Left ventricle myocardium inferior (tissue), 1 donor: ENCODE measurements at regions not wholly inside any gene's neighbourhood (a gene's known extent, or its start where the extent isn't known, plus 50 kb on each side); places are given as distances from the start of the nearest gene placed in this dataset.

Experiments used
- DNase-seq: peaks from one replicate; pipeline ENCODE4 v3.0.0-alpha.2; 2020
- H3K27ac ChIP-seq: fragments of 200-600 bp; replicated peaks from 2 replicates; pipeline ENCODE4 v1.8.0; 2021
- H3K27me3 ChIP-seq: fragments of 200-600 bp; 2 replicates; pipeline ENCODE4 v1.8.0; 2021; ENCODE audit warnings: low read depth
- H3K36me3 ChIP-seq: fragments of 200-600 bp; 2 replicates; pipeline ENCODE4 v1.8.0; 2021
- H3K4me1 ChIP-seq: fragments of 200-600 bp; 2 replicates; pipeline ENCODE4 v1.8.0; 2021
- H3K4me3 ChIP-seq: fragments of 200-600 bp; 2 replicates; pipeline ENCODE4 v1.8.0; 2021; ENCODE audit warnings: mild to moderate bottlenecking, moderate library complexity
- H3K9me3 ChIP-seq: fragments of 200-600 bp; replicated peaks from 2 replicates; pipeline ENCODE4 v1.8.0; 2021
- CTCF ChIP-seq: fragments of 200-600 bp; IDR thresholded peaks from 2 replicates; pipeline ENCODE4 v1.8.0; 2021; ENCODE audit warnings: antibody characterized with exemption, mild to moderate bottlenecking, borderline replicate concordance
- intact Hi-C: fragments of 100-400 bp; cut with micrococcal nuclease; formaldehyde crosslinking; loops from one replicate; pipeline ENCODE4 v1.11.0; 2022
- donor health status: DM: no; HTN: yes; CAD: no; lungs with severe emphysema.

GRCh38 chr4:14083150-14083549 is 455.6 kb upstream of the BOD1L1 start:
- Histone ChIP-seq H3K4me3 (no peak overlapping the region), H3K4me1 (peaks cover 5% of the 10 kb centered on the region), H3K36me3 (no peaks in the 10 kb centered on the region), H3K27ac (no peak overlapping the region), H3K27me3 (no peaks in the 10 kb centered on the region), H3K9me3 (no peaks in the 10 kb centered on the region)
- intact Hi-C loops = no loop called here
- DNase-seq = no peak
- no peak for TF ChIP-seq CTCF

DNA sequence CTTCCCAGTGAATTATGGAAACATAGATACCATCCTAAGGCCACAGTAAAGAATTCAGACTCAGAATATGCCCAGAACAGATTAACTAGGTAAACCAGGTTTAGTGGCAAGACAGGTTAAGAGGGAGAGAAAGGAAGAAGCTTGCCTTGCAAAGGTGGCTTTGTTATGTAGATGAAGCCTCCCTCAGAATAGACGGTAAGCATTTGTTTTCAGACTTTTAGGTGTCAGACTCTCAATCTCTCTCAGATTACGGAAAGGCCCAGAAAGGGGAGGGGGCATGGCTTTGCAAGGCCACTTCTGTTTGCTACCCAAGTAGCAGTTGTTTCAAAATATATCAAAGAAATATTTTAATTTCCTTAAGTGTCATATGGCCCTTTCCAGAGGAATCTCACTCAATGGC is 457.1 kb upstream of the BOD1L1 start:
- Histone ChIP-seq H3K4me3 (no peak overlapping the region), H3K27me3 (no peaks in the 10 kb centered on the region), H3K27ac (no peak overlapping the region), H3K36me3 (no peaks in the 10 kb centered on the region), H3K4me1 (peaks cover 5% of the 10 kb centered on the region), H3K9me3 (no peaks in the 10 kb centered on the region)
- no peak for TF ChIP-seq CTCF
- DNase-seq = no peak
- intact Hi-C loops = no loop called here

- Histone ChIP-seq H3K4me1 (peaks cover 5% of the 10 kb centered on the region), H3K4me3 (no peak overlapping the region), H3K27me3 (no peaks in the 10 kb centered on the region), H3K9me3 (peaks cover 5% of the 10 kb centered on the region), H3K27ac (no peak overlapping the region), H3K36me3 (no peaks in the 10 kb centered on the region)
- TF ChIP-seq CTCF = no peak
- intact Hi-C loops = no loop called here
- DNase-seq = no peak
These were observed 459.9 kb upstream of the BOD1L1 start for GRCh38 chr4:14087459-14087858.

DNA sequence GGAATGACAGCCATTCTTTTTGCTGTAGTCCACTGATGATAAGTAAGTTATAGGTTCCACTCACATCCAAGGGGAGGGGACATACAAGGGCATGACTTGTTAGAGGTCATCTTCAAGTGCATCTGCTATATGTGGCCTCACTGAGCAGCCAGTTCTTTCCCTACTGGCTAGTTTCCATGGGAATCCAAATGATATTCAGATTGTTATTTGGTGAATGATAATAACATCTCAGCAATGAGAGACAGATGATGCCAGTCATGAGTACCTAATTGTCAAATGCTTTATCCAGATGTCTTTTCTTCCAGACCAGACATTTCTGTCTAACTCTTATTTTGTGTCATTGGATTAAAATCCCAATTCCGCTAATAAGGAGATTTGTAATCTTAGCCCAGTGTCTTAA is 460.4 kb upstream of the BOD1L1 start:
- Histone ChIP-seq H3K4me1 (peaks cover 5% of the 10 kb centered on the region), H3K27me3 (no peaks in the 10 kb centered on the region), H3K27ac (no peak overlapping the region), H3K9me3 (peaks cover 5% of the 10 kb centered on the region), H3K4me3 (no peak overlapping the region), H3K36me3 (no peaks in the 10 kb centered on the region)
- no peak for TF ChIP-seq CTCF
- no peak for DNase-seq
- intact Hi-C loops = no loop called here

DNA sequence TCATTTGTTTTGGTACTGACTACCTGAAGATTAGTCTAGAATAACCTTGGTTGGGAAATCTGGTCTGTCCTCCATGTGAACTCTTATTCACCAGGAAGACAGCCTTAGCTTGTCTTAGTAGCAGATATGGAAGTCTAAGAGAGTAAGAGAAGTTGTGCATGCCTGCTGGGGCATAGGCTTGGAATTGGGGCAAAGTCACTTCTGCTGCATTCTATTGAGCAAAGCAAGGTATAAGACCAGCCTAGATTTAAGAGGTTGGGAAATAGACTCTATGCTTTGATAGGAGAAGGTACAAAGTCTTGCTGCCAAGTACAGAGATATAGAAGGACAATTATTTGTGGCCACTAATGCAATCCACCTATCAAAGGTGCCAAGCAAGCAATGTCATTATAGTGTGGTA is 464.0 kb upstream of the BOD1L1 start:
- Histone ChIP-seq H3K27me3 (no peaks in the 10 kb centered on the region), H3K9me3 (peaks cover 5% of the 10 kb centered on the region), H3K4me1 (peaks cover 5% of the 10 kb centered on the region), H3K36me3 (no peaks in the 10 kb centered on the region), H3K27ac (no peak overlapping the region), H3K4me3 (no peak overlapping the region)
- DNase-seq = no peak
- no peak for TF ChIP-seq CTCF
- intact Hi-C loops = no loop called here

DNA sequence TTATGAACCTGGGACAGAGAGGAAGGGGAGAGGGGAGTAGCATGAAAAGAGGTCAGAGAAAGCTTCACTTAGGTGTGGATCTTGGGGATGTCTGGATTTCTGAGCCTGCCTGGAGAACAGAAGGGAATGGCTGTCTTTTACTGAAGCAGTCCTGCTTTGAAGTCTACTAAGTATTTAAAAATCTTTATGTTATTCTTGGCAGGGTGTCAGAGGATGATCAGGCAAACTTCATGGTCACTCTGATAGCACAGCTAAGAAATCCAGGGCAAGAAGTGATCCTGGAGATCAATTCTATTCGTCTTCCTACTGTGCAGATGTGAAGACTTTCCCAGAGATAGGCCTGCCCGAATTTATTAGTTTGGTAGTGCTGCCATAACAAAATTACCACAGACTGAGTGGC is 464.4 kb upstream of the BOD1L1 start:
- Histone ChIP-seq H3K9me3 (peaks cover 5% of the 10 kb centered on the region), H3K36me3 (no peaks in the 10 kb centered on the region), H3K27me3 (no peaks in the 10 kb centered on the region), H3K4me3 (no peak overlapping the region), H3K27ac (no peak overlapping the region), H3K4me1 (peaks cover 5% of the 10 kb centered on the region)
- no peak for DNase-seq
- no peak for TF ChIP-seq CTCF
- intact Hi-C loops = no loop called here
